Kidney capillary endothelial cell (primary cell): ENCODE measurements at regions not wholly inside any gene's neighbourhood (a gene's known extent, or its start where the extent isn't known, plus 50 kb on each side); places are given as distances from the start of the nearest gene placed in this dataset.

Experiments
- DNase-seq: peaks from one replicate; pipeline ENCODE4 v3.0.0-alpha.2; 2018; ENCODE audit warnings: low spot score

- DNase-seq = no peak
Observed at GRCh38 chr11:122317305-122317704, 201.3 kb upstream of the BLID start.

GRCh38 chr11:122313581-122313980, 197.6 kb upstream of the BLID start:
- DNase-seq = no peak

- no peak for DNase-seq
Observed at GRCh38 chr11:122311216-122311755, 195.3 kb upstream of the BLID start.

- DNase-seq = no peak
Observed at GRCh38 chr11:122310766-122311165, 194.8 kb upstream of the BLID start.

- DNase-seq = peak; percentile 26
Observed at GRCh38 chr11:122309262-122309925, 193.4 kb upstream of the BLID start.

GRCh38 chr11:122308226-122308625, 192.2 kb upstream of the BLID start:
- no peak for DNase-seq

- no peak for DNase-seq
Observed at GRCh38 chr11:122307476-122308035, 191.5 kb upstream of the BLID start.

GRCh38 chr11:122306831-122307391, 190.9 kb upstream of the BLID start:
- no peak for DNase-seq

GRCh38 chr11:122305426-122306320, 189.7 kb upstream of the BLID start:
- no peak for DNase-seq

- no peak for DNase-seq
Observed at GRCh38 chr11:122304973-122305372, 189.0 kb upstream of the BLID start.

- no peak for DNase-seq
Observed at GRCh38 chr11:122304306-122304705, 188.3 kb upstream of the BLID start.

- no peak for DNase-seq
Observed at GRCh38 chr11:122294041-122294440, 178.0 kb upstream of the BLID start.

GRCh38 chr11:122293296-122294023, 177.4 kb upstream of the BLID start:
- no peak for DNase-seq

- DNase-seq = no peak
Observed at GRCh38 chr11:122287401-122287800, 171.4 kb upstream of the BLID start.

GRCh38 chr11:122285070-122285988, 169.3 kb upstream of the BLID start:
- no peak for DNase-seq

- no peak for DNase-seq
Observed at GRCh38 chr11:122280870-122281269, 164.9 kb upstream of the BLID start.

GRCh38 chr11:122279194-122279593, 163.2 kb upstream of the BLID start:
- DNase-seq = no peak

GRCh38 chr11:122277493-122277892, 161.5 kb upstream of the BLID start:
- DNase-seq = no peak

- no peak for DNase-seq
Observed at GRCh38 chr11:122276221-122276620, 160.2 kb upstream of the BLID start.

GRCh38 chr11:122275508-122275907, 159.5 kb upstream of the BLID start:
- no peak for DNase-seq
